ENCODE measurements at regions not wholly inside any gene's neighbourhood (a gene's known extent, or its start where the extent isn't known, plus 50 kb on each side); places are given as distances from the start of the nearest gene placed in this dataset.

DNA sequence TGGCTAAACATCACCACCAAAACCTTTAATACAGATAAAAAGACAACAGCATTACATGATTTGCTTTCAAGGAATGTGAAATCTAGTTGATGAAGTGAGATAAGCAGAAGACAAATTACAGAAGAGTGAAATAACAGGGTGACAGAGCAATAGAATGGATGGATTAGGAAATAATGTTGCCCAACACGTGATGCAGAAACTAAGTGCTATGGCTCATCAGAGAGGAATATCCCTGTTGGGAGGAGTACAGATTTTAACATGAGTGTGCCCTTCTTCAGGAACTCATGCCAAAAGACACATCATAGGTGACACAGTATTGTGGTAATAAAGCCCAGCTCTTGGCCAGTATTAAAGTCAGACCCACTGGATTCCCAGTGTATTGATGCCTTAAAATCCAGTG lies 176.6 kb upstream of the RAG2 start:
- H3K27ac ChIP-seq (ENCODE audit: low read depth, low read length): no peak overlapping the region
- H3K9me3 Mint-ChIP-seq: no peaks in the 10 kb centered on the region
- no peaks in the 10 kb centered on the region for H3K27me3 ChIP-seq (ENCODE audit: control insufficient read depth, insufficient read depth, low read length, poor library complexity, severe bottlenecking)
- H3K4me3 ChIP-seq (ENCODE audit: low read length): no peak overlapping the region
- H3K27ac Mint-ChIP-seq: no peak overlapping the region
- no peak for DNase-seq
- no peaks in the 10 kb centered on the region for H3K4me1 ChIP-seq (ENCODE audit: control insufficient read depth, insufficient read depth, low read length)
- H3K9ac ChIP-seq (ENCODE audit: extremely low read depth, low read length, poor library complexity, severe bottlenecking): no peak overlapping the region
- H3K4me3 Mint-ChIP-seq: no peak overlapping the region
- H3K27me3 Mint-ChIP-seq (ENCODE audit: insufficient read depth): peaks cover under 1% of the 10 kb centered on the region
- H3K9me3 ChIP-seq (ENCODE audit: control insufficient read depth, low read length): no peaks in the 10 kb centered on the region
- no peaks in the 10 kb centered on the region for H3K36me3 Mint-ChIP-seq (ENCODE audit: low read depth)
- no peaks in the 10 kb centered on the region for H3K4me1 Mint-ChIP-seq
- 96 to 100% methylated on average over 1 of the region's 1 CpG for WGBS, 2 experiments (ENCODE audit: insufficient coverage in 1 of 2, insufficient read length in 1 of 2)
- H3K36me3 ChIP-seq (ENCODE audit: control insufficient read depth, insufficient read depth, low read length): no peaks in the 10 kb centered on the region
- TF ChIP-seq, protein P1, sequence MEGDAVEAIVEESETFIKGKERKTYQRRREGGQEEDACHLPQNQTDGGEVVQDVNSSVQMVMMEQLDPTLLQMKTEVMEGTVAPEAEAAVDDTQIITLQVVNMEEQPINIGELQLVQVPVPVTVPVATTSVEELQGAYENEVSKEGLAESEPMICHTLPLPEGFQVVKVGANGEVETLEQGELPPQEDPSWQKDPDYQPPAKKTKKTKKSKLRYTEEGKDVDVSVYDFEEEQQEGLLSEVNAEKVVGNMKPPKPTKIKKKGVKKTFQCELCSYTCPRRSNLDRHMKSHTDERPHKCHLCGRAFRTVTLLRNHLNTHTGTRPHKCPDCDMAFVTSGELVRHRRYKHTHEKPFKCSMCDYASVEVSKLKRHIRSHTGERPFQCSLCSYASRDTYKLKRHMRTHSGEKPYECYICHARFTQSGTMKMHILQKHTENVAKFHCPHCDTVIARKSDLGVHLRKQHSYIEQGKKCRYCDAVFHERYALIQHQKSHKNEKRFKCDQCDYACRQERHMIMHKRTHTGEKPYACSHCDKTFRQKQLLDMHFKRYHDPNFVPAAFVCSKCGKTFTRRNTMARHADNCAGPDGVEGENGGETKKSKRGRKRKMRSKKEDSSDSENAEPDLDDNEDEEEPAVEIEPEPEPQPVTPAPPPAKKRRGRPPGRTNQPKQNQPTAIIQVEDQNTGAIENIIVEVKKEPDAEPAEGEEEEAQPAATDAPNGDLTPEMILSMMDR (conservative IDR thresholded peaks at IDR 0.05): no peak

DNA sequence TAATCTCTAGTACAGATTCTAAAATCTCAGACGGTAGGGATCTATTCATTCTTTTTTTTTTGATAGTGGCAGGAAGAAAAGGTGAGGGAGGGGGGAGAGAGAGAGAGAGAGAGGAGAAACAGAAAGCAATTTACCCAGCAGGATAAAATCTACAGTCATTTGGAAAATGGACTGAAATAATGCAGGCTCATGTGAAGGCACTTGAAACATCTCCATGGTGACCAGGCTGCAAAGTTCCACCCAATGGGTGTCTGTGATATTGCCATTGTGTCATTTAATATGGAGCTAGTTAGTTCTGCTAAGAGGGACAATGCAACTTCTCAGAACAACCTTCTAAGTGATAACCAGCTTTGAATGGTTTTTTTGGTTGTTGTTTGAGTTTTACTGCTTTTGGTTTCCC lies 165.2 kb upstream of the RAG2 start:
- Histone ChIP-seq H3K4me1 (ENCODE audit: control insufficient read depth, insufficient read depth, low read length) (no peaks in the 10 kb centered on the region), H3K36me3 (ENCODE audit: control insufficient read depth, insufficient read depth, low read length) (no peaks in the 10 kb centered on the region), H3K9me3 (ENCODE audit: control insufficient read depth, low read length) (no peaks in the 10 kb centered on the region), H3K9ac (ENCODE audit: extremely low read depth, low read length, poor library complexity, severe bottlenecking) (no peak overlapping the region), H3K27me3 (ENCODE audit: control insufficient read depth, insufficient read depth, low read length, poor library complexity, severe bottlenecking) (no peaks in the 10 kb centered on the region), H3K27ac (ENCODE audit: low read depth, low read length) (no peak overlapping the region), H3K4me3 (ENCODE audit: low read length) (no peak overlapping the region)
- 83% methylated on average over 1 of the region's 1 CpG; no CpG with 5 or more reads in 1 of the 2 experiments for WGBS, 2 experiments (ENCODE audit: insufficient coverage in 1 of 2, insufficient read length in 1 of 2)
- H3K36me3 Mint-ChIP-seq (ENCODE audit: low read depth): no peaks in the 10 kb centered on the region
- H3K9me3 Mint-ChIP-seq: no peaks in the 10 kb centered on the region
- H3K27ac Mint-ChIP-seq: no peak overlapping the region
- DNase-seq: no peak
- peaks cover 2% of the 10 kb centered on the region for H3K27me3 Mint-ChIP-seq (ENCODE audit: insufficient read depth)
- TF ChIP-seq, protein P1 (conservative IDR thresholded peaks at IDR 0.05): no peak
- no peaks in the 10 kb centered on the region for H3K4me1 Mint-ChIP-seq
- H3K4me3 Mint-ChIP-seq: no peak overlapping the region

DNA sequence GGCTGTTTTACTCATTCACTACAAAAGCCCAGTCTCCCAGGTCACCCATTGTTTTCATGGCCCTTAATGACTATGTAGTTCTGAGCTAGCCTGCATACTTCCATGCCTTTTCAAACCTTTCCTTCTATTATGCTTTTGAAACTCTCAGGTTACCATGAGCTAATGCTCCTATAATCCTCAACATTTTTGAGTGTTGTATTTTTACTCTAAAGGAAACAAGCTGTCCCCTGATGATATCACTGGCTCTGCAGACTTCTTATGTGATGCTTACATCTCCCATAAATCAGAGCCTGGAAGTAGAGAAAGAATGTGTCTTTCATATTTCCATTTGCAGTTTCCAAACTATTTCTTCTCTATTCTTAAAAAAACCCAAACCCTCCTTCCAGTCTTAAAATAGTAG lies 159.0 kb upstream of the RAG2 start:
- Histone ChIP-seq H3K4me1 (ENCODE audit: control insufficient read depth, insufficient read depth, low read length) (no peaks in the 10 kb centered on the region), H3K36me3 (ENCODE audit: control insufficient read depth, insufficient read depth, low read length) (no peaks in the 10 kb centered on the region), H3K27me3 (ENCODE audit: control insufficient read depth, insufficient read depth, low read length, poor library complexity, severe bottlenecking) (no peaks in the 10 kb centered on the region), H3K27ac (ENCODE audit: low read depth, low read length) (no peak overlapping the region), H3K9ac (ENCODE audit: extremely low read depth, low read length, poor library complexity, severe bottlenecking) (no peak overlapping the region), H3K9me3 (ENCODE audit: control insufficient read depth, low read length) (no peaks in the 10 kb centered on the region), H3K4me3 (ENCODE audit: low read length) (no peak overlapping the region)
- TF ChIP-seq, protein P1 (conservative IDR thresholded peaks at IDR 0.05): no peak
- DNase-seq: no peak
- Mint-ChIP-seq H3K27me3 (ENCODE audit: insufficient read depth) (peaks cover 2% of the 10 kb centered on the region), H3K4me1 (no peaks in the 10 kb centered on the region), H3K27ac (no peak overlapping the region), H3K9me3 (no peaks in the 10 kb centered on the region), H3K4me3 (no peak overlapping the region), H3K36me3 (ENCODE audit: low read depth) (no peaks in the 10 kb centered on the region)
